Stimulated activated CD8-positive, alpha-beta memory T cell treated with anti-CD3 and anti-CD28 coated beads, Interleukin-2, amount 100 ng/mL, for 1 hour (primary cell): ENCODE measurements at regions not wholly inside any gene's neighbourhood (a gene's known extent, or its start where the extent isn't known, plus 50 kb on each side); places are given as distances from the start of the nearest gene placed in this dataset.
"Not testable (repeated sequence)": the region's sequence is repeated elsewhere in the genome, so short reads cannot be mapped to it uniquely, and the experiment has no call there.

Source experiments
- DNase-seq, 2 donors: peaks; one replicate each; pipeline ENCODE4 v3.0.0-alpha.2; 2020; ENCODE audit warnings: low read depth in 2 of 2

DNA sequence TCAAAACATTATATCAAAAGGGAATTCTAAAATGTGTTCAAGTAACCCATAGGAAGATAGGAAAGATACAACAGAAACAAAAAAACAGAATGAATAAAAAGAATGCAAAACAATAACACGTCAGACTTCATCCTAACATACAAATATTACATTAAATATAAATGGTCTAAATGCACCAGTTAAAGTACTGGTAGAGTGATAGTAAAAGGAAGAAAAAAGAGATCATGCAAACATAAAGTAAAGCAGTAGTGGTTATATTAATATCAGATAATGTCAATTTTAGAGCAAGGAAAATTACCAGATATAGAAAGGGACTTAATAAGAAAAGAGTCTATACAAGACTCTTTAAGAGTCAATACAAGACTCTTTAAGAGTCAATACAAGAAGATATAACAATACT is 755.7 kb downstream of the MCTP2 start:
- DNase-seq = no peak

DNA sequence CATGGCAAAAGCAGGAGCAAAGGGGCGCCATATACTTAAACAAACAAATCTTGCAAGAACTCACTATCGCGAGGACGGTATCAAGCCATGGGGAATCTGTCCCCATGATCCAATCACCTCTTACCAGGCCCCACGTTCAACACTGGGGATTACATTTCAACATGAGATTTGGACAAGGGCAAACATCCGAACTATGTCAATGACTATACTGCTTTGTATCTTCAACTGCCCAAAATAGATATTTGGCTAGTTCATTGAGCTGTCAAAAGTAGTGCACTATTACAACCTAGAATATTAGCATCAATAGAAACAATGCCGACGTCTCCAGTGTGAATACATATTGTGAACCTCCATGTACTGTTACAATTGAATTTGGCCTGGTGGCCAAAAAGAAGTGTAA is 760.4 kb downstream of the MCTP2 start:
- DNase-seq = no peak

DNA sequence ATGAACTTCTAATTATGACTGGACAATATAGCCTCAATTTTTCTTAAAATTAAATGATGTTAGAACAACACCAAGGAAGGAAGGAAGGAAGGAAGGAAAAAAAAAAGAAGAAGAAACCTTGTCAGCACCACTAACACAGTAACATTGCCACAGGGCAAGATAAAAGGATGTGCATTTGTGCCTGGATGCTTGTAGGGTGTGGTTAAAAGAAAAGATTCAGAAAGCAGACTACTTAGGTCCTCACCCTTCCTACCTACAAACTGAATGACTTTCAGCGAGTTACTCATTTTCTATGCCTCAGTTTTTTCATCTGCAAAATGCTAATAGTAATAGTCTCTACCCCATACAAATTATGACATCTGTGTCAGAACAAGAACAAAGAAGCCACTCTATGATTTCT is 778.3 kb downstream of the MCTP2 start:
- no peak for DNase-seq

DNA sequence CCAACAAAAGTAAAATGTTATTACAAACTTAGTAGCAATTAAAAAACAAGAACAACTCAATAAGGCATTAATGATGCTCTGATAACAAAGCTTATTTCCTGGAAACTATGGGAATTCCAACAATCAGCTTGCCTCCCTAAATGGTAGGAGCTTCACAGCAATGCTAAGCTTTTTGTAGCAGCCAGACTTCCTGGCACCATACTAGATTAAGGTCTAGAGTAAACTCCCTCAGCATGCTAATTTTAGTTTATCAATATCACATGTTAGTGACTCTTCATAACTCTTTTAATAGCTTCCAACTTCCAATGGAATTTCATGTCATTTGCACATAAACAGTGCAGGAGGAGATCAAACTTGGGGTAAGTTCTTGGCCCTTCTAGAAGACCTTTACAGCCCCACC is 782.0 kb downstream of the MCTP2 start:
- no peak for DNase-seq

DNA sequence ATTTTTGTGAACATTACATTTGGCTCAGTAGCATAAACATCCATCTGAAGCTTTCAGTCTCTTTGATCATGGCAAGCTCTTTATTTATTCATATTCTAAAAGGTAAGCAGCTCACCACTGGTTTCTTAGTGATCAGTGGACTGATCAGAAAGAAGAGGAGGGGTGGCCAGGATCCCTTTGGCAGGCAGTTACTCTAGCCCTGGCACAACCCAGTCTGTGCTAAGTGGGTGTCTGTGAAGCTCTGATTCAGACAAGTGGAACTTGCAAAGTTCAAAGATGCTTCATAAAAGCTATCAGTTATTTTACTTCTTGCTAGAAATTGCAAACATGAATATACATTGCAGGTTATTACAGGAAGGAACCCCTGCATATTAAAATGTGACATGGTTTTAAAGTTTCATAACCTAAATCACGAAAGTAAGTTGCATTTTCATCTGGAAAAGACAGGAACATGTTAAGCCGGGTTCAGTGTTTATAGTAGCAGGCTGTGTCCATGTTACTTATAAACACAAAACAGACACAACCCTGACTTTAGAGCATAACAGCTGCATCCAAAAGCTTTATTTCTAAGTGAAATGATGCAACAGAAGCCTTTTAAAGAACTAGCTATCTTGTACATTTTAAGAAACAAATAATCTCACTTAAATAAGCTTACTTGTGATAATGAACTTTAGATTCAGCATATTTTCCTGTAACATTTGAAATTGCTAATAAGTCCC is 785.3 kb downstream of the MCTP2 start:
- no peak for DNase-seq

DNA sequence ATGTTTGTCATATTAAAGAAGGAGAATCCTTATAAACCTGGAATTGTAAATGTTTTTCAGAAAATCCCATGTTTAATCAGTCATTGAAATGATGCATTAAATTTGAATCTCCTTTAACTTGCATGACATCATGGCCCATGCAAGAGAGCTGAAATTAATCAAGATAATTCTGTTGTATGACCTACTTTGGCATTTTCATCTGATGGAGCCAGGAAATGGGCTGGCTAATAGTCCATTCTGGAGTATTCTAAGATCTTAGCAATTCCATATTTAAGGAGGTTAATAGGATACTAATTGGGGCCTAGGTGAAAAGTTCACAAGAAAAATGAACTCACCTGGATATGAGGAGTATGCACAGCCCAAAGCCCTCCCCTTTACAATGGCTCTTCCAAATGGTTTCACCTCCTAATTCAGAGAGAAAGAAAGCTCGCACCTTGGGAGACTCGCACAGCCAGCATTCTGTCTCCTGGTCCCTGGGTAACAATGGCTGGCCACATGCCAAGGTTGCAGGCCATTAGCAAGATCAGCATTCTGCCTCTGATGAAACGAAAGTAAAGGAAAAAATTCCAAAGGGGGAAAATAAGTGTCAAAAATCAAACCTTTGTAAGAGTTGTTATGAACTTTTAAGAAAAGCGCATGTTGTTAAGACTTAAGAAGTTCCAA is 786.4 kb downstream of the MCTP2 start:
- no peak for DNase-seq

DNA sequence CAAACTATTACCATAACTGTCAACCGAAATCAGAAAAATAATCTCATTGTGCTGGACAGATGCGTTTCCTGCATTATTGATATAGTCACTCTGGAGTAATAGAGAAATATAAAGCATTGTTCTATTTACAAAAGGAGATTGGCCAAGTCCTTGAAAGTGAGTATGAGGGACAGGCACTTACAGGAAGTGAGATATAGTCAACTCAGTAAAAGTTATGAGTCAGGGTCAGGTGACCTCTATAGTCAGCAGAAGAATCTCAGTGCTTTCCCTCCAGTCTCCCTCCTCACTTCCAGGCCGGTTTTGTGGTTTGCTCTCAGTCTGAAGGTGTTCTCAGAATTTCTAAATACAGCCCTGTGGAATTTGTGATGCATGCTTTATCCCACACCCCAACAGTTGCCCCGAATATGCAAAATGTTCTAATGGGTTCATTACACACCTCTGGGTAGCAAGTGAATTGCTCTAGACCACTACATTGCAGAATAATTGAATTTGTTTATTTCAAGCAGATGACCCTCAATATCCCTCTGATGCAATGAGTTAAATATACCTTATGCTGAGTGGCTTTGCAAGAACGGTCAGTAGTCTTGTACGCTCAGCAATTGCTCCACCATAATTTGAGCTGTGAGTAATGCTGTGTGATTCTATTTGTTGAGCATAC is 787.7 kb downstream of the MCTP2 start:
- DNase-seq = no peak

DNA sequence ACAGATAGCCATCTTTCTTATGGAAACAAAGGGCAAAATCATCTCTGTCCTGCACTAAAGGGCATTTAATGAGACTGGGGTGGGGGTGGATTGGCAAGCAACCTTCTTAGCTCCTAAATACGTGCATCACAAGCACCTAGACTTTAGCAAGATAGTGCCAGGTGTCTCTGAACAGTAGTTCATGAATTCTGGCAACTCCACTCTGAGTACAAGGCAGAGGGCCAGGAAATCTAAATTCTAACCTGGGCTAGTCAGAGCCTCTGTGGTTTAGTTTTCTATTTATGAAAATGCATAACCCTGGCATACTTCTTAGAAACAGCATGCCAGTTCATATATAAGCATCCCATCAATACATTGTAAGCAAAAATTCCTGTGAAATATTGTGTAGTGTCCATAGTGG is 788.5 kb downstream of the MCTP2 start:
- no peak for DNase-seq

DNA sequence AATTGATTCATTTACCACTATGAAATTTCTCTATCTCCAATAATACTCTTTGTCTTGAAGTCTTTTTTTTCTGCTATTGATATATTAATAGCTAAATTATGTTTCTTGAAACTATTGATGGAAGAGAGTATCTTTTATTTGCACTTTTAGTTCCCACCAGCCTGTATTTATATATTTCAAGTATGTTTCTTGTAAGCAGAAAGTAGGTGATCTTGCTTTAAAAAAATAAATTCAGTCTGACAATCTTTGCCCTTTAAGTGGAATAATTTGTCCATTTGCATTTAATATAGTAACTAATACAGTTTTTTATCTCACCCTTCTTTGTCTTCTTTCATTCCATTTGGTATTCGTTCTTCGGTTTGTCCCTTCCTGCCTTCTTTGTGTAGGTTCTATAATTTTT is 790.5 kb downstream of the MCTP2 start:
- no peak for DNase-seq

DNA sequence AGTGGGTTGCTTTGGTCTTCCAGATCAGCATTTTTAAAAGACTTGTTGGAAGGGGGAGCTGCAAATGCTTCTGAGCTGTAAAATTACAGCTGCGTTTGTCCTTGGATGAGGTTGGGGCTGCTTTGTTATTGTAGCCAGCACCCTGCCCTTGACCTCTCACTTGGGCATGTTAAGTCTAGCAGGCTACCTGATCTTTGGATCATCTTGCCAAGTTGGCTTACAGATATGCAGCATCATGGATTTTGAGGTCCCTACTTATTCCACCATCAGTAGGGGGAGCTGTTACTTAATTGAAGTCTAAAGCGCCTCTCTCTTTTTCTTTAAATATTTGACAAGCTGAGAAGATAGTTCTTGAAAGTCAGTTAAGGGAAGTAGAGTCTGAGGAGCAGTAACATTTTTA is 793.0 kb downstream of the MCTP2 start:
- no peak for DNase-seq

DNA sequence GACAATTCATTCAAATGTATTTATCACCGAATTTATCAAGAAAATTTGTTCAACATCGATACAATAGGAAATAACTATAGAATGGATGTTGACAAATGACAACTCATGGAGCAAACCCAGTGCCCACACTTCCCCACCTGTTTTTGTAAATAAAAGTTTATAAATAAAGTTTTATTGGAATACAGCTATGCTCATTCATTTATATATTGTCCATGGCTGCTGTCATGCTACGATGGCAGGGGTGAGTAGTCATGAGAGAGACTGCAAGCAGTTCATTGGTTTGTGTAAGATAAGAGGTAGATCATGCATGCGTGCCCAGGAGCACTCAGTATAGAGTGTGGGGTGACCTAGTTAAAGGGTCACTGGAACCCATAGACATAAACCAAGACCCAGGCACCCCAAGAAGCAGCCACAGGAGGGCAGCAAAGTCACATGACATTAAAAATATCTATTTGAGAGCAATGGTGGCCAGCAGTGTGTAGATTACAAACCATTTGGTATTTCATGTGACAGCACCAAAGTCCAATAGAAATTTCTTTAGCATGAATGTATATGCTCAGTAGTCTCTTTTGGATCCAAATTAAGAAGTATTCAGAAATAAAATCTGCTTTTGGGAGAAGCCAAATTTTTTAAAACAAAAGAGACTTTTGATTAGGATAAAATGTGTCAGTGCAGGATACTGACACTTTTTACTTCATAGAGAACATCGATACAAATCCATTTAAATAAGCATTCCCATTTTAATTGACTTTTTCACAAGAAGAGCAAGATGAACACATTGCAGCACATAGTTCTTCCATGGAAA is 794.8 kb downstream of the MCTP2 start:
- no peak for DNase-seq

DNA sequence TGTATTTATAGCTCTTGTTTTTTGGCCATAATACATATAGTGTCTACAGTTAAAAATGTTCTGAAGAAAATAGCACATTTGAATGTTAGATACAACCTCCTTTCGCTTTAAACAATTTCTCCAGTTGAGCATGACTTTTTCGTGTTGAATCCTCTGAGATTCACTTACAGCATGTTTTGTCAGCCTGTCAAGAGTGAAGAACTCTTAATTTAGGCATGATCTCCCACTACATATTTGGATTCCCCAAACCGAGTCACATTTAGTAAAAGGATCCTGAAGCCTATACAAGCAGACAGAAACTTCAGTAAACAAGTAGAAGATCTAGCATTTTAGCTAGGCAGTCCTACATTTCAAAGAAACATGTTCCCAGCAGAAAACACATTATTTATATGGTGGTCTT is 796.6 kb downstream of the MCTP2 start:
- DNase-seq = no peak

DNA sequence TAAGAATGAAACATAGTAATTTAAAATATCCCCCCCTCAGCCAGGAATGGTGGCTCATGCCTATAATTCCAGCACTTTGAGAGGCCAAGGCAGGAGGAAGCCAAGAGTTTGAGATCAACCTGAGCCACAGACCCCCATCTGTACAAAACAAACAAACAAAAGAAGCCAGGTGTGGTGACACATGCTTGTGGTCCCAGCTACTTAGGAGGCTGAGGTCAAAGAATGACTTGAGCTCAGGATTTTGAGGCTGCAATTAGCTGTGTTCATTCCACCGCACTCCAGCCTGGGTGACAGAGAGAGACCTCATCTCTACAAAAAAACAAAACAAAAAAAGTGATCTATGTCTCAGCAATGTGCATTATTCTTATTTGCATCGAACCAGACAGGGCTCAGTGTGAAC is 800.8 kb downstream of the MCTP2 start:
- no peak for DNase-seq

DNA sequence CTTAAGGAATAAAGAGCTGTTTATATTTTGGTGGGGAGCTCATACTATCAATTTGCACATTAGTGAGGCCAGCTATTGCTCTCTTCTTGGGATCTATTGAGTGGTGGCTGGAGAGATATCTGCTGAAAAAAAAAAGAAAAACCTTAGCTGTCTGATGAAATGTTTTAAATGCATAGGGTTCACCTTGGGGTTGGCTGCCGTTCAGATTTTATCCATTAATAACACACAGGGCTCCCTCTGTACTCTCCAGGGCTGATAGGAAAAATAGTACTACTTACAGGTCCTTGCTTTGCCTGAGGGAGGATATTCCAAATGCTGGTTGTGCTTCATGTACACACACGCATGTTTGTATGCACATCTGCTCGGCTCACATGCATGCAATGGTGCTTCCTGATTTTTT is 803.7 kb downstream of the MCTP2 start:
- no peak for DNase-seq

DNA sequence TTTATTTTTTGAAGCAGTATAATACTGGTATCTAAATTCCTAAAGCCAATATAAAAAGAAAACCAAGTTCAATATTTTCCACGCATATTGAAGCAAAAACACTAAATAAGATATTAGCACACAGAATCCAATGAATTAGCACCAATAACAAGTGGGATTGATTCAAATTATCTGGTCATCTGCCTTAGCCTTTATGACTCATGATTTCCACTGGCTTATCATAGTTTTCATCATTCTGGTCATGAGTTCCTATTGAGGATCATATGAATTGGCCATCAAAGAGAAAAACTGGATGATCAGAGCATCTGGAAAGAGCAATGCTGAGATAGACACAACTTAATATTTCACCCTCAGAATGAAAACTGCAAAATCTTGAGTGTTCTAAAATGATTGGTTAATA is 809.9 kb downstream of the MCTP2 start:
- DNase-seq = no peak

DNA sequence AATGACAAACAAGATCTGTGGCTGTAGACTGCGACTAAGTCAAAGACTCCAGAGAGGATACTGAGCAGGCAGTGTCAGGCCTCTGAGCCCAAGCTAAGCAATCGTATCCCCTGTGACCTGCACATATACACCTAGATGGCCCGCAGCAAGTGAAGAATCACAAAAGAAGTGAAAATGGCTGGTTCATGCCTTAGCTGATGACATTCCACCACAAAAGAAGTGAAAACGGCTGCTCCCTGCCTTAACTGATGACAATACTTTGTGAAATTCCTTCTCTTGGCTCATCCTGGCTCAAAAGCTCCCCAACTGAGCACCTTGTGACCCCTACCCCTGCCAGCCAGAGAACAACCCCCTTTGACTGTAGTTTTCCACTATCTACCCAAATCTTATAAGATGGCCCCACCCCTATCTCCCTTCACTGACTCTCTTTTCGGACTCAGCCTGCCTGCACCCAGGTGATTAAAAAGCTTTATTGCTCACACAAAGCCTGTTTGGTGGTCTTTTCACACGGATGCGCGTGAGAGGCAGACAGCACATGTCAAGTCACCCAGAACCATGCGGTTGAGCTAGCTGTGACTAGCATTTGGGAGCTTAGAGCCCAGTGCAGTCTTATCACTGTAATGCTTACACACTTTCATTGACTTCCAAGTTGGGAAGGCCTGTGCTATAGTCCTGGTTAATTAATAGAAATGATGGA is 812.0 kb downstream of the MCTP2 start:
- not testable (repeated sequence) for DNase-seq

DNA sequence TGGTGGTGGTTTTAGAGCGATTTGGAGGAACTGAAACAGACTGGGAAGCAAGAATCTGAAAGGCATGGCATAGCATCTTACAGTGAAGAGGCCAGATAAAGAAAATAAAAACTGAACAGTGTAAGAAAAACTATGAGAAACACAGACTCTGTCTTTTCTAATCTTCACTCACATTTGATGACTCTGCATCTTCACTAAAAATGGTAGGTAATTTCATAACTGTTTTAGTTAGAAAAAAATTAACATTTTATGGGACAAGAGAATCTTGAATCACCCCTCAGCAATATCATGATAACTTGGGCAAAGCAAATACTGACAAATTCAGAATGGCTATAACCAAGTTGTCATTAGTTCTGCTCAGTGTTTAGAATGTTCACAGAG is 812.6 kb downstream of the MCTP2 start:
- no peak for DNase-seq

DNA sequence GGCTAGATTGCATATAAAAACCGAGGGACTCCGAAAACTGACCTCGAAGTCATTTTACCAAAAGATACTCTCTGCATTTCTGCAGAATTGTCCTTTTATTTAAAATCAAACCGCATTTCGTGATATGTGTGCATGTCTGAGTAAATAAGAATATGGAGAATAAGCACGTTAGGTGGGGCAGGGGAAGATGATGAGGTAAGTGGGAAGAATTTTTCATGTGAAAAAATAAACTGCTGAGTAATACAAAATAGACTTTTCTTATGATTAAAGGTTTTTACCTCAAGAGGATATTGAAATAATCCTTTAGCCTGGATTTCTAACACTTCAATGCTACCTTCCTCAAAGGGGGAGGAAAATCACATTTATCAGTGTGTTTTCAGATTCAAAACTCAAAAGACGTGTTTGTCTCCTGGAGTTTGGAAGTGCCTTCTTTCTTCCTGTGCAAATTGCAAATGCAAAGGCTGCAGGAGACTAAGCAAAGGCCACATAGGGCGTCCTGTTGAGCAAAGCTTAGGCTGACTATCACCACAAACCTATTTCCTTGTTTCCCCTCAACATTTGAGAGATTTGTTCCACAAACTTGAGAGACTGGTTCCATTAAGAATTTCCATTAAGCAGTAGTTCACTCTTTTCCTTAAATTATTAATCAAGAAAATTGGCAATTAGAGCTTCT is 813.5 kb downstream of the MCTP2 start:
- no peak for DNase-seq

DNA sequence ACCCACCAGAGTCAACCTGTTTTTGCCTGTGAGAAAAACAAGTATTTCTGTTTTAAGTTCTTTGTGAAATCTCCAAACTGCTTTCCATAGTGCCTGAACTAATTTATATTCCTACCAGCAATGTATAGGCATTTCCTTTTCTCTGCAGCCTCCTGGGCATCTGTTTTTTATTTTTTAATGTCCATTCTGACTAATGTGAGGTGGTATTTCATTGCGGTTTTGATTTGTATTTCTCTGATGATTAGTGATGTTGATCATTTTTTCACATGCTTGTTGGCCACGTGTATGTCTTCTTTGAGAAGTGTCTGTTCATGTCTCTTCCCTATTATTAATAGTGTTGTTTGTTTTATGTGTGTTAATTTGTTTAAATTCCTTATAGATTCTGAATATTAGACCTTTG is 820.5 kb downstream of the MCTP2 start:
- DNase-seq = no peak

DNA sequence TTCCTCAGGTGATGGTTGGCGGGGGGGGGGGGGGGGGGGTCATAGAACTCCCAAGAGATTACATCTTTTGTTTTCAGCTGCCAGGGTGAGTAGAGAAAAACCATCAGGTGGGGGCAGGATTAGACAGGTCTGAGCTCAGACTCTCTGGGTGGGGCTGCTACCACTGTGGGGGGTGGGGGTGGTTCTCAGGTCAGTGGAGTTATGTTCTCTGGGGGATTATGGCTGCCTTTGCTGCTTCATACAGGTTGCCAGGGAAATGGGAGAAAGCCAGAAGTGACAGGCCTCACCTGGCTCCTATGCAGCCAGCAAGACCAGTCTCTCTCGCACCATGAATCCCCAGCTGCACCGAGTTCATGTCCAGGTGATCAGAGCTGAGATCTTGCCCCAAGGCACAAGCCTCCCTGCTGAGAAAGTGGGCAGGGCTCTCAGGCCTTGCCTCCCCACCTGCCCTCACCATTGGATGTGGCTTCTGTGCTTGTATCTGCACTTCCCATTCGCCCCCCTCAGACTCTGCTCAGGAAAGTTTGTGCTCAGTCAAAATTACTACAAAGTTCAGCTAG is 828.1 kb downstream of the MCTP2 start:
- DNase-seq = no peak
